Mesodermal cell (in vitro differentiated cells): ENCODE measurements at regions not wholly inside any gene's neighbourhood (a gene's known extent, or its start where the extent isn't known, plus 50 kb on each side); places are given as distances from the start of the nearest gene placed in this dataset.
"Not testable (repeated sequence)": the region's sequence is repeated elsewhere in the genome, so short reads cannot be mapped to it uniquely, and the experiment has no call there.

Experiments
- H3K27ac ChIP-seq: 2 replicates; pipeline ENCODE4 v1.7.0; 2013; ENCODE audit warnings: mild to moderate bottlenecking, low read depth, low read length, moderate library complexity; ENCODE audit not compliant: severe bottlenecking
- H3K36me3 ChIP-seq: 2 replicates; pipeline ENCODE4 v1.7.1; 2013; ENCODE audit warnings: mild to moderate bottlenecking, low read length, moderate library complexity; ENCODE audit not compliant: control insufficient read depth, insufficient read depth
- H3K4me1 ChIP-seq: one replicate; pipeline ENCODE4 v1.7.1; 2013; ENCODE audit warnings: mild to moderate bottlenecking, low read length; ENCODE audit not compliant: insufficient read depth, control insufficient read depth, poor library complexity, severe bottlenecking
- H3K4me3 ChIP-seq: 2 replicates; pipeline ENCODE4 v1.7.0; 2013; ENCODE audit warnings: low read length, control low read depth, mild to moderate bottlenecking; ENCODE audit not compliant: insufficient read depth, poor library complexity, severe bottlenecking; ENCODE audit errors: extremely low read depth
- H3K9me3 ChIP-seq: 2 replicates; pipeline ENCODE4 v1.7.1; 2013; ENCODE audit warnings: mild to moderate bottlenecking, low read length, moderate library complexity; ENCODE audit not compliant: control insufficient read depth
- WGBS, 2 experiments: methylation state at CpG; one replicate each; pipeline ENCODE4 v1.1.5; 2013; ENCODE audit warnings: missing lambda C conversion rate in 2 of 2; ENCODE audit not compliant: insufficient coverage in 2 of 2; 5-methylcytosine and 5-hydroxymethylcytosine counted together

DNA sequence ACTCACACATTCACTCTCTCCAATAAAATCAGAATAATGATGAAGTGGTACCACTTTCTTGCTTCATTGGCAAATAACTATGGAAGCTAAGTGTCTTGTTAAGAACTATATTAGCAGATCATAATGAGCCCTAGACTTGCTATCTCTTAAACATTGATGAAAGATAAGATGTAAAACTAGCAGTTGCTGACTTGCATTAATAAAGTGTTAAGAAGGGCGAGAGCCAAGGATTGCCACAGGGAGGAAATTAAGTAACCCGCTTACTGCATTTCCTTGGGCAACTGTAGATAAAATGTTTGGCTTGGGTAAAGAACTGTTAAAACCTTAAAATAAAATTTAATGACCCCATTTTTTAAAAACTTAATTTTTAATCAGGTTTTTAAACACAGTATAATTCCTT is 167.0 kb downstream of the SPATA31A6 start:
- not testable (repeated sequence) for H3K4me3 ChIP-seq, H3K27ac ChIP-seq, H3K9me3 ChIP-seq, H3K36me3 ChIP-seq, H3K4me1 ChIP-seq
- WGBS, 2 experiments = no CpG with 5 or more reads among the region's 2 CpGs

DNA sequence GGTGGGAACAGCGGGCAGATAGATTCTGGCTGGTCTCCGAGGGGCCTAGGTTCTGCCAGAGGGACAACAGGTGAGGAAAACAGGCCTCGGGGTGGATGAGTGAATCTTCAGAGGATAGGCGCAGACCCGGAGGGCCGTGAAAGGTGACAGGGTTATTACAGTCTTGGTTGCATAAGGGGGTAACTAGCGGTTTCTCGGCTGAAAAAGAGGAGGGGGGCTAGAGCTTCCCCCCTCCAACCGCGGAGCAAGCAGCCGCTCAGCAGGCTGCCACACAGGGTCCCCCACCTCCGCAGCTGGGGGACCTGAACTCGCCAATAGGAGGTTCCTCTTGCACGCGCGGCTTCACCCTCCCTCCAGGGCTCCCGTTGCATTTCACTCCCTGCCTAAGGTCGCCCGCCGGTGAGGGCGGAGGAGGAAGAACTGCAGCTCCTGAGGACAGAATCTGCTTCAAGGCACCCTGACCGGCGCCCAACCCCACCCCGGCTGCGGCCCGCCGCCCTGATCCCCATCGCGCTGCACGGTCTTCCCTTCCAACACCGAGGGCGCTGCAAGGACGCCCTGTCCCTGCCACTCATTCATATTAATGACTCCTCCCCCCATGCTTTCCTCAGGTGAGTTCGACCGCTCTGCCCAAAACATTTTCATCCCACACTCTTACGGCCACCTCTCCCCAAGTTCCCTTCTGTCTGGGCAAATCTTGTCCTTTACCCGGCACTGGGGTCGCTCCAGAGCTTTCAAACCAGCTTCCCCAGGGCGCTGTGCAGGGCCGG is 174.3 kb downstream of the SPATA31A6 start:
- not testable (repeated sequence) for H3K4me3 ChIP-seq, H3K36me3 ChIP-seq, H3K27ac ChIP-seq, H3K4me1 ChIP-seq, H3K9me3 ChIP-seq
- WGBS, 2 experiments = 63 to 77% methylated on average over 10 to 16 of the region's 40 CpGs

DNA sequence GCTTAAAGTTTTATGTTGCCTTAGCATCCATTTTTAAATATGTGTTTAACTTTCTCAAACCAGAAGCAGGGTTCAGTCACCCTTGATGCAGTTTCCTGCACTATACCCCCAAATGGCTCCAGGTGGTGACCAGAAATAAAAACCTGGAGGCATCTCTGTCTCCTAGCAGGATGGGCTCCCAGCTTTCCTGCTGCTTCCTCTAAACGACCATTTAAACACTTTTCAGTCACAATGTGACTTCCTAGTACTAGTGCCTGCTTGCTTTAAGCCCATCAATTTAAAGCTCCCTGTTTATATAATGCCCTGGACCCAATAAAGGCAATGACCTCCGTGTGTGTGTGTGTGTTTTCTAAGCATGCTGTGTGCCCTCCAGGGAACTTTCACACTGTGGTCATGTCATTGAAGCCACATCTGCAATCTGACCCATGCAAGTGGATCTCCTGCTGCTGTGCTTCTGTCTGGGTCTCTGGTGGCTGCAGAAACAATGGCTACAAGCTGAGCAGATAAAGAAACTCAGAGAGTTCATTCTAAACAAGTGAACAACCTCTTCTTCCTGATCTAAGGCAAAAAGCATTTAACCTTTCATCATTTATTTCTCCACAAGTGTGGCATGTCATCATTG is 175.3 kb downstream of the SPATA31A6 start:
- not testable (repeated sequence) for H3K4me1 ChIP-seq, H3K27ac ChIP-seq, H3K4me3 ChIP-seq, H3K9me3 ChIP-seq, H3K36me3 ChIP-seq
- 0% methylated on average over 1 of the region's 2 CpGs for WGBS, 2 experiments

DNA sequence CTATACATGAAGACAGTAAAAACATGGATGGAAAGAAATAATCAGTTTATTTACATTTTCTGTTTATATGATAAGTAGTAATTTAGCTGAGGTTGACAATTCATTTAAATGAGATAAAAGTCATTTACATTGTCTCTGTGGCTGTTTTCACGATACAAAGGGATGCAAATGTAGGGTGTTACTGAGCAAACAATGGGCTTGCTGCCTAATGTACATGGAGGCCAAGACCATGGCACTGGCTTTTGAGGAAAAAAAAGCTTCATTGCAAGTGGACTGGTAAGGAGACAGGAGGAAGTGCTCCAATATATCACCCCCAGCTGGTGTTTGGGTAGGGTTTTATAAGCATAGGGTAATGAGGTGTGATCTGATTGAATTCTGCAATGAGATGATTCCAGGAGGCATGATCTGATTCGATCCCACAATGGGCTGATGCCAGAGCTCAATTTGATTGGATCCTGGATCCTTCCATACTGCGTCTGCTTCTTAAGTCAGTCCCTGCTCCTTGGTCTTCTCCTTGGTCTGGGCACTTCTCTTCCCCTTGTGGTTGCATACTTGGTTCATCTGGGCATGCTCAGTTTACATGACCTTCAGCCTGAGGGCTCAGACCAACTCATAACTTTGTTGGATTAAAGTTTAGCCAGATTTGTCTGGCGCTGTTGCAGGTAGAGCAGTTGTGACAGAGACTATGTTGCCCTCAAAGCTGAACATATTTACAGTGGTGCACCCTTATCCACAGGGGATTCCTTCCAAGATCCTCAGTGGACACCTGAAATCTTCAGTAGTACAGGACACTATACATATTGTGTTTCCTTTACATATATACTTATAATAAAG is 181.2 kb downstream of the SPATA31A6 start:
- not testable (repeated sequence) for H3K27ac ChIP-seq, H3K4me1 ChIP-seq, H3K4me3 ChIP-seq, H3K9me3 ChIP-seq, H3K36me3 ChIP-seq
- WGBS, 2 experiments = 77 to 94% methylated on average over 2 to 3 of the region's 4 CpGs

DNA sequence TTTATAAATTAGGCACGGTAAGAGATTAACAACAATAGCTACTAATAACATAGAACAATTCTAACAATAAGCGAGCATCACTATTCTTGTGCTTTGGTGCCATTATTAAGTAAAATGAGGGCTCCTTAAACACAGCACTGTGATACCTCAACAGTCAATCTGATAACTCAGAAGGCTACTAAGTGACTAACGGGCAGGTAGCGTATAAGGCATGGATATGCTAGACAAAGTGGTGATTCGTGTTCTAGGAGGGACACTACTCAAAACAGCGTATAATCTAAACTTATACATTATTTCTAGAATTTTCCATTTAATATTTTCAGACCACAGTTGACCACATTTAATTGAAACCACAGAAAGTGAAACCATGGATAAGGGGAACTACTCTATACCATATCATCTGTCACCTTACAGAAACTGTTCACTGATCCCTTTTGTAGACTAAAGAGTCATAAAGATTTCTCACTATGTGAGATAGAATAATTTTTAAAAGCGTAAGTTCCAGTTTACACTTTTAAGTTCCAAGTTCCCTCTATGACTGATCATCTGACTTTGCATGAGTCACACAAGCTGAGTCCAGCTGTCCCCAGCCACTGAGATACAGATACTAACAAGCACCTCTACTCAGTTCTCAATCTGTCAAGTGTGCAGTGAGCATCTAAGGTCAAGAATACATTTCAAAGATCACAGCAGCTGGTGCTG is 181.9 kb downstream of the SPATA31A6 start:
- H3K36me3 ChIP-seq, H3K9me3 ChIP-seq, H3K4me1 ChIP-seq, H3K27ac ChIP-seq, H3K4me3 ChIP-seq: not testable (repeated sequence)
- 92 to 100% methylated on average over 1 to 3 of the region's 7 CpGs for WGBS, 2 experiments

DNA sequence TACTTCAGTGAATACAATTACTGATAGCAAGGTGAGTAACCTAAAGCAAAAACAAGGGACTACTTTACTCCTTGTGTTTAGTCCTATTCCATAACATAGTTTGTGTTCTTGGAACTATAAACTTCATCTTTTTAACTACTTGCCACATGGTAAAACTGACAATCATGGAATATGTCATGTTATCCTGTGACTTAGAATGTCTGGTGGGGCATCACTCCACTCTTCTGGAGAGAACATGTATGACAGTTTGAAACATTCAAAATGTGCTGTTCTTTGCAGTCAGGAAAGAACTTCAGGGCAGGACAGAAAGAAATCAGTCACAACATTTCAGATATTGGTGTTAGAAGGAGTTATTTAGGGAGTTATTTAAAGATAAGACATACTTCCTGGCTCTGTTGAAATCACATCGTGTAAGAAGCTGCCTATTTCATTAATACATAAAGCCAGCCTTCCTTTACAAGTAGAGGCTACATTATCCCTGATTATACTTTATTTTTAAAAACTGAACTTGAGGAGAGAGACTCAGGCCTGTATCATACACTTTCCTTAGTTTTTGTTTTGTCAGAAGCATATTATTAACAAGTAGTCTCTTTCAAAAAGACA is 184.9 kb downstream of the SPATA31A6 start:
- H3K4me1 ChIP-seq, H3K4me3 ChIP-seq, H3K36me3 ChIP-seq, H3K9me3 ChIP-seq, H3K27ac ChIP-seq: not testable (repeated sequence)
- no CpG with 5 or more reads among the region's 1 CpG for WGBS, 2 experiments

DNA sequence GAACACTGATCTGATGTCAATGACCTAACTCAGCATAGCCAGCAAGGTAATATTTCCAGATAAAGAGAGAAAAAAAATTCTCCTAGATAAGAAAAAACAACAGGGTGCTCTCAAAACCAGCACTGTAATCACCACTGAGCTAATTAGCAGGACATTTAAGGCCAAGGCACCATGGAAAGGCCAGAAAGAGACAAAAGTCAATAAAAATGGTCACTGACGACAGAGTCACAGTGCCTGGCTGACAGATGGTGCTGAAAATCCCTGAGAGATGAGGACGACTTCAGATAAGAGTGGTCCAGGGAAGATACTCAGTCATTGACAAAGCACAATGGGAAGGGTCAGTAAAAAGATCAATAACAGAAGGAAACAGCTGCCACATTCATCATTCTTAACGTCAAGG is 186.7 kb downstream of the SPATA31A6 start:
- H3K4me3 ChIP-seq, H3K27ac ChIP-seq, H3K4me1 ChIP-seq, H3K36me3 ChIP-seq, H3K9me3 ChIP-seq: not testable (repeated sequence)
- no CpG with 5 or more reads among the region's 3 CpGs for WGBS, 2 experiments

DNA sequence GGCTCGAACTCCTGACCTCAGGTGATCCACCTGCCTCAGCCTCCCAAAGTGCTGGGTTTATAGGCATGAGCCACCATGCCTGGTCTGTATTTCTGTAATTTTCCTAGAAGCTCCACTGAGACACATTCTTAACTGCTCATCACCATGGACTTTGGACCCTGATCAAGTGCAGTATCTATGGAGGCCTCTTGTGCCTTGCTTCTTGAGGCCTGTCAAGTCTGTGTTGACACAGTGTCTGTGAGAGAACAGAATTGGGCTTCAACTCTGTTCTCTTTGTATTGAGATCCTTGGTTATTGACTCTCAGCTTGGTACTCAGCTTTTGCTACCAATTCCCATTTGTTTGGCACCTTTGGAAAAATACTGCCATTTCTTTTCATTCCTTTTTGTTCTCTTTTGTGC is 188.0 kb downstream of the SPATA31A6 start:
- WGBS, 2 experiments = 90 to 100% methylated on average over 1 of the region's 1 CpG
- not testable (repeated sequence) for H3K27ac ChIP-seq, H3K4me3 ChIP-seq, H3K36me3 ChIP-seq, H3K9me3 ChIP-seq, H3K4me1 ChIP-seq

DNA sequence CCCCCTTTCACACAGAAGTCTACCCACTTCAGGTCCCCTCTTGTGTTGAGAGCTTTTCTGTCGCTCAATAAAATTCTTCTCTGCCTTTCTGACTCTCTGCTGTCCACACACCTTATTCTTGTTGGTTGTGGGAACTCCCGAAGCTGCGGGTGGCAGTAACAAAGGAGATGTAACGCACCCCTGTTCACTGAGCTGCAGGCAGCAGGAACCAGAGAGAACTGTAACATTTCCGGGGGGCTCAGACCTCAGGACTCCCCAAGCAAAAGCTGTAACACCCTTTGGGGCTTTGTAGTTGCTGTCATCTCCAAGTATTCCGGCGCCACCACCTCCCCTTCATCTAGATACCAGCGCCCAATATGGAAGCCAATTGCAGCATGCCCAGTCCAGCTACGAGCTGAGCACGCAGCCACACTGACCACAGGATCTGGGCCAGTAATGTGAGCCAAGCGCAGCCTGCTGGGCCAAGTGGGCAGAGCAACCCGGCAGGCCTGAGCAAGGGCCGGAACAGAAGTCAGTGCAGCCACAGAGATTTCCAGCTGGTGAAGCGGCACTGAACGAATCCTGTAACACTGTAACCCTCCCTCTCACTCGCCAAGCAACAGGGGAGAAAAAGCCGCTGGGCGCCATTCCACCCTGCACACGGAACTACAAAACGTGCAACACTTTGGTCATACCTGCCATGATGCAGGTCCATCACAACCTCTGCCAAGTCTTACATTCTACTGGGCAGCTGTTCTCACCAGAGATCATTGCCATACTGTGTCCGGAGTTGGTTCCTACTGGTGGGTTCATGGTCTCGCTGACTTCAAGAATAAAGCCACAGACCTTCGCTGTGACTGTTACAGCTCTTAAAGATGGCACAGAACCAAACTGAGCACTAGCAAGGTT is 194.3 kb downstream of the SPATA31A6 start:
- H3K27ac ChIP-seq, H3K36me3 ChIP-seq, H3K4me3 ChIP-seq, H3K9me3 ChIP-seq, H3K4me1 ChIP-seq: not testable (repeated sequence)
- 88 to 89% methylated on average over 14 to 17 of the region's 23 CpGs for WGBS, 2 experiments

DNA sequence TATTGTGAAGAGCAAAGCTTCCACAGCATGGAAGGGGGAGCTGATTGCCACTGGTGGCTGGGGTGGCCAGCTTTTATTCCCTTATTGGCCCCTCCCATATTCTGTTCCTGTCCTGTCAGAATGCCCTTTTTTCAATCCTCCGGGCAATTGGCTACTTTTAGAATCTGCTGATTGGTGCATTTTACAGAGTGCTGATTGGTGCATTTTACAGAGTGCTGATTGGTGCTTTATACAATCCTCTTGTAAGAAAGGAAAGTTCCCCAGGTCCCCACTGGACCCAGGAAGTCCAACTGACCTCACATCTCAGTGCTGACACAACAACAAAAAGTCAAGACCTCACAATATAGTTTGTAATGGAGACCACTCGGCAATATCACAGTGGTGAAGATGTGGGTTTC is 195.0 kb downstream of the SPATA31A6 start:
- 70% methylated on average over 2 of the region's 2 CpGs; no CpG with 5 or more reads in 1 of the 2 experiments for WGBS, 2 experiments
- Histone ChIP-seq H3K4me3 (no peak overlapping the region), H3K36me3 (no peaks in the 10 kb centered on the region), H3K27ac (no peak overlapping the region), H3K4me1 (no peaks in the 10 kb centered on the region), H3K9me3 (no peaks in the 10 kb centered on the region)
